Astrocyte of the spinal cord (primary cell): ENCODE measurements at regions not wholly inside any gene's neighbourhood (a gene's known extent, or its start where the extent isn't known, plus 50 kb on each side); places are given as distances from the start of the nearest gene placed in this dataset.

Source experiments
- DNase-seq: peaks from one replicate; pipeline ENCODE4 v3.0.0; 2011; ENCODE audit warnings: low read depth, low spot score
- H3K4me3 ChIP-seq: 2 replicates; pipeline ENCODE4 v1.5.1; 2011; ENCODE audit warnings: low read depth, mild to moderate bottlenecking, low read length, moderate library complexity
- in situ Hi-C: cut with HindIII; loops from 2 replicates; pipeline ENCODE4 v1.10.0; 2017; ENCODE audit warnings: low sequenced_read_pairs
- TF ChIP-seq, protein P1 (sequence below): IDR thresholded peaks from 2 replicates; pipeline ENCODE4 v1.5.1; 2012; ENCODE audit warnings: low read depth, mild to moderate bottlenecking, low read length, inconsistent platforms

DNA sequence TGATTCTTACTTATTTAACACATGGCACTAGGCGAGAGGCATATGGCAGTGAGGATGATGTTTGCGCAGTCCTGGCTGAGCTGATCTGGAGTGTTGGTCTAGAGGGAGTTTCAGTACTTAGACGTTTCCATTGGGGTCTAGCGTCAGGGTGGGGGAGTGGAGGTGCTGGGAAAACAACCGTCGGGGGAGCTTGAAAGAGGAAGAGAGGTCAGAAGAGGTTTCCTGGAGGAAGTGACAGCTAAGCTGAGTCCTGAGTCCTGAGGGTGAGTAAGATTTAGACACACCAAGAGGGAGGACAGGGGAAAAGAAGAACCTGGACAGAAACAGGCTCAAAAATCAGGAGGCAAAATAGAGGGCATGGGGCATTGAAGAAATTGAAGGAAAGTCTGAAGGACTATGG lies 81.4 kb downstream of the ALOX5AP start:
- in situ Hi-C loops = no loop called here
- no peak overlapping the region for H3K4me3 ChIP-seq
- DNase-seq = no peak
- TF ChIP-seq, protein P1, sequence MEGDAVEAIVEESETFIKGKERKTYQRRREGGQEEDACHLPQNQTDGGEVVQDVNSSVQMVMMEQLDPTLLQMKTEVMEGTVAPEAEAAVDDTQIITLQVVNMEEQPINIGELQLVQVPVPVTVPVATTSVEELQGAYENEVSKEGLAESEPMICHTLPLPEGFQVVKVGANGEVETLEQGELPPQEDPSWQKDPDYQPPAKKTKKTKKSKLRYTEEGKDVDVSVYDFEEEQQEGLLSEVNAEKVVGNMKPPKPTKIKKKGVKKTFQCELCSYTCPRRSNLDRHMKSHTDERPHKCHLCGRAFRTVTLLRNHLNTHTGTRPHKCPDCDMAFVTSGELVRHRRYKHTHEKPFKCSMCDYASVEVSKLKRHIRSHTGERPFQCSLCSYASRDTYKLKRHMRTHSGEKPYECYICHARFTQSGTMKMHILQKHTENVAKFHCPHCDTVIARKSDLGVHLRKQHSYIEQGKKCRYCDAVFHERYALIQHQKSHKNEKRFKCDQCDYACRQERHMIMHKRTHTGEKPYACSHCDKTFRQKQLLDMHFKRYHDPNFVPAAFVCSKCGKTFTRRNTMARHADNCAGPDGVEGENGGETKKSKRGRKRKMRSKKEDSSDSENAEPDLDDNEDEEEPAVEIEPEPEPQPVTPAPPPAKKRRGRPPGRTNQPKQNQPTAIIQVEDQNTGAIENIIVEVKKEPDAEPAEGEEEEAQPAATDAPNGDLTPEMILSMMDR = no peak

DNA sequence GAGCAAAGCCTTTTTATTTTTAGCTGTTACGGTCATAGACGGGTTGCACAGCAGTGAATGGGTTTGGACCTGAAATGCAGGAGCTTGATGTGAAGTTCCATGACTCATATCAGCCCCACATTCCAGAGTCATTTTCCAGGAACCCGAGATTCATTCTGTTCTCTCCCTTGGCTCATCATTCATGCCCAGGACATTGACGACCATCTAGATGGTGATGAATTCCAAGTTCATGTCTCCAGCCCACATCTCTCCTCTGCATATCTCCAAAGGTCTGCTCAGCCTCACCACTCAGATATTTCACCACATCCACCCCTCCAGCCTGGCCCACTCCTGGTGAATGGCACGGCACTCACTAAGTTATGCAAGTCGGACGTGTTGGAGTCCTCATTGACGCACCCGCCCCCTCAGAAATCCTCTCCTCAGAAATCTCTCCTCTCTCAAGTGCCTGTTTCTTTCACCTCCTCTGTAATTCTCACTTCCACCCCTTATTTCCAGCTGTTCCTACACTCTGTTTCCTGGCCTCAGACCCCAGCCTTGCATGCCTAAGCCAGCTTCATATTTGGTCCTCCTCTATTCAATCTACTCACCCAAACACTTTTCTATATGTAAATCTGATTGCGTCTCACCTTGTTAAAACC lies 83.1 kb downstream of the ALOX5AP start:
- peak; percentile 85 for DNase-seq
- no peak overlapping the region for H3K4me3 ChIP-seq
- TF ChIP-seq, protein P1 = no peak
- in situ Hi-C loops = no loop called here

DNA sequence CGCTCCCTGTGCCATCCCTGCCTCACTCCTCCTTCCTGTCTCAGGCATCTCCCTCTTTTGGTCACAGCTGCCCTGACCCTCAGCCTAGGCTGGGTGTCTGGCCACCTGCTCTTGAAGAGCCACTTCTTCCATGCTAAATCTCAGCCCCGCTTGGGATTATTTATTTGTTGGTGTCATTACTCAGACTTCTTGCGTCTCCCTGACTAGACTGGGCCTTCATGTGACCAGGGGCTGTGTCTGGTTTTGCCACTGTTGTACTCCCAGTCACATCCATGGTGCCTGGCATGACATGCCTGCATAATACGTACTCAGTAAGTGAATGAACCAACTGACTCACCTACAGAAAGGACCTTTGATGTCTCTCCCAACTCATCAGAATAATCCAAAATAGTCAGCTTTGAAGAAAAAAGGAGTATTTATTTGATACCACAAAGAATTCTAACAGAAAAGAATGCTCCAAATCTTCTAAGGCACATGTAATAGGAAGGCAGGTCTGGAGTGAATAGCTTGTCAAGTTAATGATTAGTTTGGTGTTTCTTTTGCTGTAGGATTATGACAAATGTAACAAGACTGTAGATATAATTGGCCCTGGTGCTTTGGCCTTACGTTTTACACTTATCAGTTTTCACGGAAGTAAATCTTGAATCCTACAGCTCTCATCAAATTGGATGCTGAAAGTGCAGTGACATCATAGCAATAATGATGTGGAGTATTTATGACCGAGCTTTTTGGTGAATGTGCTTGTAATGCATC lies 84.0 kb downstream of the ALOX5AP start:
- in situ Hi-C loops = no loop called here
- TF ChIP-seq, protein P1 = no peak
- no peak overlapping the region for H3K4me3 ChIP-seq
- DNase-seq = no peak

DNA sequence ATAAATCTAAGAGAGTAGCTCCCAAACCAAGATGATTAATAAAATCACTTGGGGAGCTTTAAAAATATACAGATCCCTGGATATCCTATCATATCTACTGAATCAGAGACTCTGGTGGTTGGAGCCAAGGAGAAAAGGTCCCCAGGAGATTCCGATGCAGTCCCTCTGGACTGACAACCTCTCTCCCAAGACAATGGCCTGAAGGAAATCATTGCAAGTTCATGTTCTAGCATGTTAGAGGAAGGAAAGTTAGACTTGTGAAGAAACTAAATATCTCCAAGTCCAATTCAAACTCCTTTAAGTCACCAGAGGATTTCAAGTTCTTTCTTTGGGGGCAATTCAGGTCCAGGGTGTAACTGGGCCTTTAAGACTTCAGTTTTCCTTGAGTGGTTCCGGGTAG lies 84.7 kb upstream of the MEDAG start:
- no peak for DNase-seq
- H3K4me3 ChIP-seq = no peak overlapping the region
- TF ChIP-seq, protein P1 = no peak
- in situ Hi-C loops = no loop called here

DNA sequence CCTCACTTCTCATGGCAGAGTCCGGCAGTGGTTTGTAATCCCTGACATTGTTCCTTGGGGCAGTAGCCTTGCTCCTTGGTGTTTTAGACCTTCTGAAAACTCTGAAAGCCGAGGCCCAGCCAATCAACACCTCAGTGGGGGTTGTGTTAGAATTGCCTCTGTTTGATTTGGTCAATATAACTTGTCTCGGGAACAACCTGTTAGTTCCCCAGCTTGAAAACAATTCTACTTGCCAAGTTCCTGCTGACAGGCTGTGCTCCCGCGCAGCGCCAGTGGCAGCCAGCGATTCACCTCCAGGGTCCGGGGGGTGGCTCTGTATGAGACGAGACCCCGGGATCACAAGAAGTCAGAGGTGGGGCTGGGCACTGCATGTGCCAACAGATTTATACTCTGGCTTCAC lies 81.4 kb upstream of the MEDAG start:
- no peak for DNase-seq
- TF ChIP-seq, protein P1 = no peak
- no peak overlapping the region for H3K4me3 ChIP-seq
- in situ Hi-C loops = no loop called here

DNA sequence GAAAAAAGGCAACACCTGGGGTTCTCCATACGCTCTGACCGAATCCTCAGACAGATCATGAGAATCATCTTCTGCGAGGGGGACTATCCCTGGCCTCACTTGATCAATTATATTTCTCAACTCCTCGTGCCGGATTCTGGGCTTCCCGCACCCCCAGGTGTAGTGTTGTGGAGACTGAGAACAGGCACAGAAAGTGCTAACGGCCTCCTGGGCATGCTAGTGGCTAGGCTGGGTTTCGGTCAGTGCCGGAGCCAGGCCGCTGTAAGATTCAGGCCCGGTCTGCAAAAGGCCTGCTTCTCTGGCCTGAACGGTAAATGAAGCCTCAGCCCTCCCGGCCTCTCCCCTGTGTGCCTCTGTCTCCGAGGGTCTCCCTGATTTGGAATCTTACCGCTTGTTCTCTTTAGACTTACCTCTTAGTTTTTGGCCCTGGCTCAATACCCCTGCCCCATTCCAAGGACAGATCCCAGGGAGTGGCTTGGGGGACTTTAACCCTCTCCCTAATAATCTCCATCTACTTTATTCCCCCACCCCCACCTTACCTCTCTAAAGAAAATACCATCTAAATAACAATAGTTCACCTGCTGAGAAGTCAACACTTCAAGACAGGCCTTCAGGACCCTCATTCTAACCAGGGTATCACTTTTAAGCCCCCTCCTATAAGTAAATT lies 79.0 kb upstream of the MEDAG start:
- in situ Hi-C loops = no loop called here
- no peak overlapping the region for H3K4me3 ChIP-seq
- TF ChIP-seq, protein P1 = no peak
- no peak for DNase-seq
